ENCODE measurements at regions not wholly inside any gene's neighbourhood (a gene's known extent, or its start where the extent isn't known, plus 50 kb on each side); places are given as distances from the start of the nearest gene placed in this dataset.

DNA sequence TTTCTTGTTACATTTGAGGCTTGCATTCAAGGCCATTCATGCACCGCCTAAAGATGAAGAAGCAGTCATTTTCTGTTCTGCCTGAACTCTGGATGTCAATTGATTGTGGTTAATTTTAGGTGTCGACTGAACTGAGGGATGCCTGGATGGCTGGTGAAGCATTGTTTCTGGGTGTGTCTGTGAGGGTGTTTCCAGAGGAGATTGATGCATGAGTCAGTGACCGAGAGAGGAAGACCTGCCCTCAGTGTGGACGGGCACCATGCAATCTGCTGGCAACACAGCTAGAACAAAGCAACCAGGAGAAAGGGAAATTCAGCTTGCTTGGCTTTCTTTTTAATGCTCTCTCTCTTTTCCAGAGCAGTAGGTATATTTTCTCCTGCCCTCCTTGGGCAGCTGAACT, 164.1 kb upstream of the ECI2 start:
- no peak overlapping the region for H3K4me2 ChIP-seq (ENCODE audit: low read length)
- no peak overlapping the region for H3K4me3 ChIP-seq (ENCODE audit: low read length)
- H3K36me3 ChIP-seq (replicated peaks; ENCODE audit: low read depth, low read length) = no peaks in the 10 kb centered on the region
- H3K27ac ChIP-seq (ENCODE audit: low read length) = no peak overlapping the region
- peaks cover 35% of the 10 kb centered on the region for H3K4me1 ChIP-seq (ENCODE audit: low read length)
- no peaks in the 10 kb centered on the region for H4K20me1 ChIP-seq (ENCODE audit: insufficient read depth, low read length)
- no peak overlapping the region for H3K9ac ChIP-seq (ENCODE audit: low read length)
- no peak overlapping the region for H2AFZ ChIP-seq (ENCODE audit: low read depth, low read length)
- no peaks in the 10 kb centered on the region for H3K9me3 ChIP-seq (ENCODE audit: insufficient read depth, low read length)
- no peaks in the 10 kb centered on the region for H3K79me2 ChIP-seq (ENCODE audit: low read length)
- TF ChIP-seq, protein P1, sequence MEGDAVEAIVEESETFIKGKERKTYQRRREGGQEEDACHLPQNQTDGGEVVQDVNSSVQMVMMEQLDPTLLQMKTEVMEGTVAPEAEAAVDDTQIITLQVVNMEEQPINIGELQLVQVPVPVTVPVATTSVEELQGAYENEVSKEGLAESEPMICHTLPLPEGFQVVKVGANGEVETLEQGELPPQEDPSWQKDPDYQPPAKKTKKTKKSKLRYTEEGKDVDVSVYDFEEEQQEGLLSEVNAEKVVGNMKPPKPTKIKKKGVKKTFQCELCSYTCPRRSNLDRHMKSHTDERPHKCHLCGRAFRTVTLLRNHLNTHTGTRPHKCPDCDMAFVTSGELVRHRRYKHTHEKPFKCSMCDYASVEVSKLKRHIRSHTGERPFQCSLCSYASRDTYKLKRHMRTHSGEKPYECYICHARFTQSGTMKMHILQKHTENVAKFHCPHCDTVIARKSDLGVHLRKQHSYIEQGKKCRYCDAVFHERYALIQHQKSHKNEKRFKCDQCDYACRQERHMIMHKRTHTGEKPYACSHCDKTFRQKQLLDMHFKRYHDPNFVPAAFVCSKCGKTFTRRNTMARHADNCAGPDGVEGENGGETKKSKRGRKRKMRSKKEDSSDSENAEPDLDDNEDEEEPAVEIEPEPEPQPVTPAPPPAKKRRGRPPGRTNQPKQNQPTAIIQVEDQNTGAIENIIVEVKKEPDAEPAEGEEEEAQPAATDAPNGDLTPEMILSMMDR (IDR thresholded peaks at IDR 0.05; ENCODE audit: low read depth, low read length) = no peak
- TF ChIP-seq EZH2phosphoT487 (IDR thresholded peaks at IDR 0.05; ENCODE audit: low read depth) = no peak
- no peaks in the 10 kb centered on the region for H3K27me3 ChIP-seq (ENCODE audit: low read depth, low read length)

- Histone ChIP-seq H3K9ac (ENCODE audit: low read length) (no peak overlapping the region), H2AFZ (ENCODE audit: low read depth, low read length) (no peak overlapping the region), H3K79me2 (ENCODE audit: low read length) (no peaks in the 10 kb centered on the region)
Measured at GRCh38 chr6:4297348-4297747, 162.0 kb upstream of the ECI2 start.

DNA sequence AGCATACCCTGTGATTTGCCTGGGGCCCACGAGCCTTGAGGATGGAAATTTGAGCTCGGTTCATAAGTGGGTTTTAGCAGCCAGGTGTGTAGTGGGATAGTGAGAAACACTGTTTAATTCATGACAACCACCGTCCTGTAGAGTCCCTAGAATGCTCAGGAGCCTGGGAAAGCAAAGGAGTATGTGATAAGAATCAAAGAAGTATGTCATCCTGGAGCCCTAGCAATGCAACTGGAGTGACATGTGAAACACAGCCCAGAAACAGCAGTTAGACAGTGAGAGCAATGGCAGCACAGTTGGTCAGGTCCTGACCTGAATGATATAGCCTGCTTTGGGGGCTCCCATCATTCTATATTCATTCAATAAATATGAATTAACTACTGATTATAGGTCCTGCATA, 161.2 kb upstream of the ECI2 start:
- TF ChIP-seq, protein P1 (IDR thresholded peaks at IDR 0.05; ENCODE audit: low read depth, low read length) = no peak
- TF ChIP-seq EZH2phosphoT487 (IDR thresholded peaks at IDR 0.05; ENCODE audit: low read depth) = no peak
- Histone ChIP-seq H3K9me3 (ENCODE audit: insufficient read depth, low read length) (no peaks in the 10 kb centered on the region), H3K79me2 (ENCODE audit: low read length) (no peaks in the 10 kb centered on the region)

More at GRCh38 chr6:4297348-4297747, 162.0 kb upstream of the ECI2 start:
- H3K4me2 ChIP-seq (ENCODE audit: low read length) = no peak overlapping the region
- H3K9me3 ChIP-seq (ENCODE audit: insufficient read depth, low read length) = no peaks in the 10 kb centered on the region
- H3K4me3 ChIP-seq (ENCODE audit: low read length) = no peak overlapping the region
- TF ChIP-seq, protein P1 (IDR thresholded peaks at IDR 0.05; ENCODE audit: low read depth, low read length) = no peak
- TF ChIP-seq EZH2phosphoT487 (IDR thresholded peaks at IDR 0.05; ENCODE audit: low read depth) = no peak
- H3K4me1 ChIP-seq (ENCODE audit: low read length) = peaks cover 18% of the 10 kb centered on the region
- H4K20me1 ChIP-seq (ENCODE audit: insufficient read depth, low read length) = no peaks in the 10 kb centered on the region
- H3K27me3 ChIP-seq (ENCODE audit: low read depth, low read length) = no peaks in the 10 kb centered on the region
- no peaks in the 10 kb centered on the region for H3K36me3 ChIP-seq (replicated peaks; ENCODE audit: low read depth, low read length)
- H3K27ac ChIP-seq (ENCODE audit: low read length) = no peak overlapping the region

DNA sequence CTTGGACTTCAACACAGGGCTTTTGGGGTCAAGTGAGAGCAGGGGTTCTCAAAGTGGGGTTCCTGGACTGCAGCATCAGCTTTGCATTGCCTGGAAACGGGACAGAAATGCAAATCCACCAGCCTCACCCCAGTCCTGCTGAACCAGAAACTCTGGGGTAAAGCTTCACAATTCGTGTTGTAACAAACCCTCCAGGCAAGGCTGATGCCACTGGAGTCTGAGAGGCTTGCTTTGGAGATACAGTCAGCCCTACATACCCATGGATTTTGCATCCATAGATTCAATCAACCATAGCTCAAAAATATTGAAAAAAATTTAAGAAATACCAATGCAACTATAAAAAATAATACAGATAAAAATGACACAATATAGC, 160.4 kb upstream of the ECI2 start:
- Histone ChIP-seq H3K4me1 (ENCODE audit: low read length) (peaks cover 12% of the 10 kb centered on the region), H3K4me3 (ENCODE audit: low read length) (no peak overlapping the region), H4K20me1 (ENCODE audit: insufficient read depth, low read length) (no peaks in the 10 kb centered on the region), H3K27me3 (ENCODE audit: low read depth, low read length) (no peaks in the 10 kb centered on the region), H3K27ac (ENCODE audit: low read length) (no peak overlapping the region), H3K36me3 (replicated peaks; ENCODE audit: low read depth, low read length) (no peaks in the 10 kb centered on the region), H3K9ac (ENCODE audit: low read length) (no peak overlapping the region), H2AFZ (ENCODE audit: low read depth, low read length) (no peak overlapping the region), H3K9me3 (ENCODE audit: insufficient read depth, low read length) (no peaks in the 10 kb centered on the region), H3K79me2 (ENCODE audit: low read length) (no peaks in the 10 kb centered on the region), H3K4me2 (ENCODE audit: low read length) (no peak overlapping the region)
- TF ChIP-seq EZH2phosphoT487 (IDR thresholded peaks at IDR 0.05; ENCODE audit: low read depth) = no peak
- TF ChIP-seq, protein P1 (IDR thresholded peaks at IDR 0.05; ENCODE audit: low read depth, low read length) = no peak

More for the DNA sequence above, 161.2 kb upstream of the ECI2 start:
- no peak overlapping the region for H3K9ac ChIP-seq (ENCODE audit: low read length)
- no peak overlapping the region for H3K4me3 ChIP-seq (ENCODE audit: low read length)
- no peaks in the 10 kb centered on the region for H3K27me3 ChIP-seq (ENCODE audit: low read depth, low read length)
- H4K20me1 ChIP-seq (ENCODE audit: insufficient read depth, low read length) = no peaks in the 10 kb centered on the region
- no peaks in the 10 kb centered on the region for H3K36me3 ChIP-seq (replicated peaks; ENCODE audit: low read depth, low read length)
- H3K4me2 ChIP-seq (ENCODE audit: low read length) = no peak overlapping the region
- H3K27ac ChIP-seq (ENCODE audit: low read length) = no peak overlapping the region
- no peak overlapping the region for H2AFZ ChIP-seq (ENCODE audit: low read depth, low read length)
- peaks cover 15% of the 10 kb centered on the region for H3K4me1 ChIP-seq (ENCODE audit: low read length)
